Osteoblast (primary cell): ENCODE measurements at regions not wholly inside any gene's neighbourhood (a gene's known extent, or its start where the extent isn't known, plus 50 kb on each side); places are given as distances from the start of the nearest gene placed in this dataset.

Source experiments
- DNase-seq: peaks from one replicate; pipeline ENCODE4 v3.0.0; 2011; ENCODE audit warnings: low spot score, mixed read lengths; ENCODE audit not compliant: insufficient read length; ENCODE audit errors: missing footprints
- H2AFZ ChIP-seq: 2 replicates; pipeline ENCODE4 v1.6.0; 2011; ENCODE audit warnings: mild to moderate bottlenecking, low read length
- H3K27ac ChIP-seq: 2 replicates; pipeline ENCODE4 v1.5.1; 2011; ENCODE audit warnings: mild to moderate bottlenecking, low read depth, low read length, moderate library complexity
- H3K27me3 ChIP-seq: 2 replicates; pipeline ENCODE4 v1.6.0; 2012; ENCODE audit warnings: mild to moderate bottlenecking, control low read depth, inconsistent platforms, low read length, moderate library complexity; ENCODE audit not compliant: insufficient read depth
- H3K36me3 ChIP-seq: 2 replicates; pipeline ENCODE4 v1.5.1; 2011; ENCODE audit warnings: mild to moderate bottlenecking, low read length, control low read depth, moderate library complexity; ENCODE audit not compliant: insufficient read depth
- H3K4me1 ChIP-seq: 2 replicates; pipeline ENCODE4 v1.5.1; 2011; ENCODE audit warnings: mild to moderate bottlenecking, low read length, control low read depth, moderate library complexity; ENCODE audit not compliant: insufficient read depth
- H3K4me2 ChIP-seq: 2 replicates; pipeline ENCODE4 v1.6.0; 2011; ENCODE audit warnings: mild to moderate bottlenecking, low read length; ENCODE audit not compliant: insufficient read depth
- H3K4me3 ChIP-seq: fragments of 200-600 bp; sonication (generic); 3 replicates; pipeline ENCODE4 v1.5.1; 2012; ENCODE audit warnings: mild to moderate bottlenecking, low read length, inconsistent platforms; ENCODE audit not compliant: insufficient read depth
- H3K79me2 ChIP-seq: 2 replicates; pipeline ENCODE4 v1.6.0; 2012; ENCODE audit warnings: mild to moderate bottlenecking, low read length, control low read depth, inconsistent platforms; ENCODE audit not compliant: insufficient read depth
- H3K9me3 ChIP-seq: 2 replicates; pipeline ENCODE4 v1.5.1; 2011; ENCODE audit warnings: low read depth, low read length, control low read depth
- H4K20me1 ChIP-seq: 2 replicates; pipeline ENCODE4 v1.6.0; 2012; ENCODE audit warnings: mild to moderate bottlenecking, low read length, control low read depth; ENCODE audit not compliant: insufficient read depth
- TF ChIP-seq, protein P1 (sequence below): IDR thresholded peaks from 2 replicates; pipeline ENCODE4 v1.5.1; 2011; ENCODE audit warnings: mild to moderate bottlenecking, low read depth, low read length, moderate library complexity; ENCODE audit errors: extremely low read depth

DNA sequence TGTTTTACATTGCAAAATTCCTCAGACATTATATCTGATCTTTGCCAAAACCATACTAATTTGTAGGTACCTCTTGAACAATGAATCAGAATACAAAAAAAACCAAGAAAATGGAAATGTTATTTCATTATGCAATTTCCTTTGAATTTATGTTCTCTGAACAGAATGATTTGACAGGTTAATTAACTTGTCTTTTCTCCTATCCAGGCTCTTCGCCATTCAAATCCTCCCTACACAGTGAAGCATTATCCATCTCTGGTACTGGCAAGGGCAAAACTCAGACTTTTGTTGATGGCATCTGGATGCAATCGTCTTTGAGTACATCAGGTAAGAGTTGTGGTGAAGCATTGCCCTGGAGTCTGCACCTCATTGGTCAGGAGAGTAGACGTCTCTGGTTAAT lies 655.7 kb upstream of the ITGA1 start:
- Histone ChIP-seq H3K27ac (no peak overlapping the region), H4K20me1 (no peaks in the 10 kb centered on the region), H2AFZ (no peak overlapping the region), H3K27me3 (no peaks in the 10 kb centered on the region), H3K4me1 (no peaks in the 10 kb centered on the region), H3K4me2 (no peak overlapping the region), H3K9me3 (peaks cover 5% of the 10 kb centered on the region), H3K4me3 (no peak overlapping the region), H3K36me3 (no peaks in the 10 kb centered on the region), H3K79me2 (no peaks in the 10 kb centered on the region)
- TF ChIP-seq, protein P1, sequence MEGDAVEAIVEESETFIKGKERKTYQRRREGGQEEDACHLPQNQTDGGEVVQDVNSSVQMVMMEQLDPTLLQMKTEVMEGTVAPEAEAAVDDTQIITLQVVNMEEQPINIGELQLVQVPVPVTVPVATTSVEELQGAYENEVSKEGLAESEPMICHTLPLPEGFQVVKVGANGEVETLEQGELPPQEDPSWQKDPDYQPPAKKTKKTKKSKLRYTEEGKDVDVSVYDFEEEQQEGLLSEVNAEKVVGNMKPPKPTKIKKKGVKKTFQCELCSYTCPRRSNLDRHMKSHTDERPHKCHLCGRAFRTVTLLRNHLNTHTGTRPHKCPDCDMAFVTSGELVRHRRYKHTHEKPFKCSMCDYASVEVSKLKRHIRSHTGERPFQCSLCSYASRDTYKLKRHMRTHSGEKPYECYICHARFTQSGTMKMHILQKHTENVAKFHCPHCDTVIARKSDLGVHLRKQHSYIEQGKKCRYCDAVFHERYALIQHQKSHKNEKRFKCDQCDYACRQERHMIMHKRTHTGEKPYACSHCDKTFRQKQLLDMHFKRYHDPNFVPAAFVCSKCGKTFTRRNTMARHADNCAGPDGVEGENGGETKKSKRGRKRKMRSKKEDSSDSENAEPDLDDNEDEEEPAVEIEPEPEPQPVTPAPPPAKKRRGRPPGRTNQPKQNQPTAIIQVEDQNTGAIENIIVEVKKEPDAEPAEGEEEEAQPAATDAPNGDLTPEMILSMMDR = no peak
- peak; percentile 52 for DNase-seq

- H3K79me2 ChIP-seq = no peaks in the 10 kb centered on the region
- H3K27me3 ChIP-seq = no peaks in the 10 kb centered on the region
- TF ChIP-seq, protein P1 = no peak
- H3K4me1 ChIP-seq = no peaks in the 10 kb centered on the region
- peaks cover 2% of the 10 kb centered on the region for H3K9me3 ChIP-seq
- H3K36me3 ChIP-seq = no peaks in the 10 kb centered on the region
- H2AFZ ChIP-seq = no peak overlapping the region
- H4K20me1 ChIP-seq = no peaks in the 10 kb centered on the region
- no peak overlapping the region for H3K27ac ChIP-seq
- H3K4me2 ChIP-seq = no peak overlapping the region
- H3K4me3 ChIP-seq = no peak overlapping the region
- no peak for DNase-seq
These were observed 653.6 kb upstream of the ITGA1 start for GRCh38 chr5:52134013-52134650.

GRCh38 chr5:52139888-52140615 lies 647.7 kb upstream of the ITGA1 start:
- no peak for DNase-seq
- TF ChIP-seq, protein P1 = no peak
- no peak overlapping the region for H3K4me3 ChIP-seq
- no peaks in the 10 kb centered on the region for H3K27me3 ChIP-seq
- H3K36me3 ChIP-seq = no peaks in the 10 kb centered on the region
- H3K9me3 ChIP-seq = peaks cover 2% of the 10 kb centered on the region
- H4K20me1 ChIP-seq = no peaks in the 10 kb centered on the region
- no peaks in the 10 kb centered on the region for H3K4me1 ChIP-seq
- no peak overlapping the region for H2AFZ ChIP-seq
- H3K27ac ChIP-seq = no peak overlapping the region
- no peaks in the 10 kb centered on the region for H3K79me2 ChIP-seq
- H3K4me2 ChIP-seq = no peak overlapping the region

DNA sequence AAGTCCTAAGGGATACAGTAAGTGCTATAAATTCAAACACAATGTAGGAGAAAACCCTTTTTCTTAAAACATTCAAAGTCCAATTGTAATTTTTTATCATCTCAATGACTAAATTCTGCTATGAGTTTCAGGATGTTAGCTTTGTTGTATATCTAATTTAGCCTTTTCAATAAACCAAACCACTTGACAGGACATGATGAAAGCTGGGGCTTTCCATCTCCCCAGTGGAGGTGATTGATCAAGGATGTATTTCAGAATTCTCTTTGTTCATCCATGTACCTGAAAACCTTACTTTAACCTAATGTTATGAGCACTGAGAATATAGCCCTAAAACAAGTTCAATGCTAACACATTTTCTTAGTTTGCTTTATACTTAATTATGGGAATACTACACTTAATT lies 639.0 kb upstream of the ITGA1 start:
- Histone ChIP-seq H3K4me3 (no peak overlapping the region), H3K4me2 (no peak overlapping the region), H2AFZ (no peak overlapping the region), H4K20me1 (no peaks in the 10 kb centered on the region), H3K79me2 (no peaks in the 10 kb centered on the region), H3K27me3 (no peaks in the 10 kb centered on the region), H3K27ac (no peak overlapping the region), H3K9me3 (no peaks in the 10 kb centered on the region), H3K4me1 (no peaks in the 10 kb centered on the region), H3K36me3 (no peaks in the 10 kb centered on the region)
- no peak for DNase-seq
- TF ChIP-seq, protein P1 = no peak
